SK-N-SH treated with all-trans-retinoic acid at 6 μM for 48 hours (cell line): ENCODE measurements at regions not wholly inside any gene's neighbourhood (a gene's known extent, or its start where the extent isn't known, plus 50 kb on each side); places are given as distances from the start of the nearest gene placed in this dataset.

Source experiments
- PATZ1 ChIP-seq: fragments of 250-450 bp; sonication (Bioruptor Pico); IDR thresholded peaks from 2 replicates; pipeline ENCODE4 v1.8.0; 2020; ENCODE audit warnings: mild to moderate bottlenecking, moderate library complexity, borderline replicate concordance
- ZFP3 ChIP-seq: fragments of 250-450 bp; sonication (Bioruptor Pico); IDR thresholded peaks from 2 replicates; pipeline ENCODE4 v1.5.0; 2020; ENCODE audit warnings: mild to moderate bottlenecking, moderate library complexity

GRCh38 chr10:29773675-29774091, 138.9 kb upstream of the SVIL start:
- TF ChIP-seq ZFP3 (no peak), PATZ1 (CRISPR knock-in tag) (no peak)
